ENCODE measurements at regions not wholly inside any gene's neighbourhood (a gene's known extent, or its start where the extent isn't known, plus 50 kb on each side); places are given as distances from the start of the nearest gene placed in this dataset.
"Not testable (repeated sequence)": the region's sequence is repeated elsewhere in the genome, so short reads cannot be mapped to it uniquely, and the experiment has no call there.

GRCh38 chr2:175806125-175806490 lies 196.0 kb downstream of the LNPK start:
- no peak overlapping the region for H3K4me3 ChIP-seq (ENCODE audit: low read length)
- no peak for TF ChIP-seq CTCF (conservative IDR thresholded peaks at IDR 0.05; ENCODE audit: low read depth, low read length)
- no peak for DNase-seq (ENCODE audit: low read depth)

DNA sequence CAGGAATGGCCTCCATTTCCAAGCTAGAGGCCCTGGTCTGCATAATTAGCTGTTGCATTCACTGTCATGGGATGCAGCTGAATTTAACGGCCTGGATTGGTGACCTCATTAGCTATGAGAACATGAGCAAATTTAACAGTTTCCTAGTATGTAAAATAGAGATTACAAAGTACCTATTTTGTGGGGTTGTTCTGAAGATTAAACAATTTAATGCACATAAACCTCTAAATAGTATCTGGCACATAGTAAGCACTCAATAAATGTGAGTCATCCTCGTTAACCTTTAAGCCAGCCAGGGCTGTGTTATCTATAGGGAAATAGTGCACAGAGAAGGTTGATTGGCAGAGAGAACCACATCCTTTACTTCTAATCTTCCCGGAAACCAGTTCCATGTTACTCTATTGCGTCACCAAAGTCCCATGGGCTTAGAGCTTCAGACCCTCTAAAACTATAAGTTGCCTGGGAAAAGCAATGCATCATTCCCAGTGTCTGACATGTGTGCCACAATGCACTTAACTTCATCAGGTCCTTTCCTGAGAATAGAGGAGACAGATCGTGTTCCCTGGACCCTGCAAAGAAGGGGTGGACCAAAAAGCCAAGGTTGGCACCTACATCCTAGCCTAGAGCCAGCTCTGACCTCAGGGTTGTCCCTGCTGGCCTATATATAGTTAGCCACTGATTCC lies 196.5 kb downstream of the LNPK start:
- no peak for DNase-seq (ENCODE audit: low read depth)
- no peak for TF ChIP-seq CTCF (conservative IDR thresholded peaks at IDR 0.05; ENCODE audit: low read depth, low read length)
- no peak overlapping the region for H3K4me3 ChIP-seq (ENCODE audit: low read length)

GRCh38 chr2:175804122-175804521 lies 197.9 kb downstream of the LNPK start:
- TF ChIP-seq CTCF (conservative IDR thresholded peaks at IDR 0.05; ENCODE audit: low read depth, low read length), result no peak
- DNase-seq (ENCODE audit: low read depth), result no peak

DNA sequence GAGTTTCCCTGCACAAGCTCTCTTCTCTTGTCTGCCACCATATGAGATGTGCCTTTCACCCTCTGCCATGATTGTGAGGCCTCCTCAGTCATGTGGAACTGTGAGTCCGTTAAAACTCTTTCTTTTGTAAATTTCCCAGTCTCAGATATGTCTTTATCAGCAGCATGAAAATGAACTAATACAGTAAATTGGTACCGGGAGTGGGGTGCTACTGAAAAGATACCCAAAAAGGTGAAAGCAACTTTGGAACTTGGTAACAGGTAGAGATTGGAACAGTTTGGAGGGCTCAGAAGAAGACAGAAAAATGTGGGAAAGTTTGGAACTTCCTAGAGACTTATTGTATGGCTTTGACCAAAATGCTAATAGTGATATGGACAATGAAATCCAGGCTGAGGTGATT lies 205.6 kb downstream of the LNPK start:
- not testable (repeated sequence) for H3K4me3 ChIP-seq (ENCODE audit: low read length); DNase-seq (ENCODE audit: low read depth)

More at GRCh38 chr2:175804122-175804521, 197.9 kb downstream of the LNPK start:
- no peak overlapping the region for H3K4me3 ChIP-seq (ENCODE audit: low read length)

- DNase-seq (ENCODE audit: low read depth), result no peak
- no peak for TF ChIP-seq CTCF (conservative IDR thresholded peaks at IDR 0.05; ENCODE audit: low read depth, low read length)
- H3K4me3 ChIP-seq (ENCODE audit: low read length), result no peak overlapping the region
These were observed 208.4 kb downstream of the LNPK start for GRCh38 chr2:175793648-175794047.

- DNase-seq (ENCODE audit: low read depth), result no peak
- H3K4me3 ChIP-seq (ENCODE audit: low read length), result no peak overlapping the region
- no peak for TF ChIP-seq CTCF (conservative IDR thresholded peaks at IDR 0.05; ENCODE audit: low read depth, low read length)
These were observed 209.2 kb downstream of the LNPK start for GRCh38 chr2:175792881-175793280.

DNA sequence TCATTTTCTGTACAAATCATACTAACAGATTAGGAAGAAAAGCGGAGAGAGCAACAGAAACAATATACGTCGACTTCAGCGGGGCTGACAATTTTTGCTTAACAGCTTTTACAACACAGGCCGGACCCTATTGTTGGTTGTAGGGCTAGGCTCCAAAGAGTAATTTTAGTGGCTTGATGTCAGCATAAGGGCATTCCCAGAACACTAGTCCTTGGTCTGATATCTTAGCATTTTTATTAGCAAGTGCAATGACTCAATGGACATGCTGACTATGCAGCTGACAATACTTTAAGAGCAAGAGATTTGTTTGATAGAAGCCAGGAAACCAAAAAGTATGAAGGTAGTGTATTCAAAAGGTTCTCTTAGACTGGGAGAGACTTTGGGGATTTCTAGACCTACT lies 209.9 kb downstream of the LNPK start:
- TF ChIP-seq CTCF (conservative IDR thresholded peaks at IDR 0.05; ENCODE audit: low read depth, low read length), result no peak
- no peak for DNase-seq (ENCODE audit: low read depth)

More for the DNA sequence above, 209.9 kb downstream of the LNPK start:
- no peak overlapping the region for H3K4me3 ChIP-seq (ENCODE audit: low read length)
